MV-4-11 (cell line): ENCODE measurements at regions not wholly inside any gene's neighbourhood (a gene's known extent, or its start where the extent isn't known, plus 50 kb on each side); places are given as distances from the start of the nearest gene placed in this dataset.

Source experiments
- DNase-seq: peaks from one replicate; lab custom pipeline; 2025; lab: John Stamatoyannopoulos, UW

DNA sequence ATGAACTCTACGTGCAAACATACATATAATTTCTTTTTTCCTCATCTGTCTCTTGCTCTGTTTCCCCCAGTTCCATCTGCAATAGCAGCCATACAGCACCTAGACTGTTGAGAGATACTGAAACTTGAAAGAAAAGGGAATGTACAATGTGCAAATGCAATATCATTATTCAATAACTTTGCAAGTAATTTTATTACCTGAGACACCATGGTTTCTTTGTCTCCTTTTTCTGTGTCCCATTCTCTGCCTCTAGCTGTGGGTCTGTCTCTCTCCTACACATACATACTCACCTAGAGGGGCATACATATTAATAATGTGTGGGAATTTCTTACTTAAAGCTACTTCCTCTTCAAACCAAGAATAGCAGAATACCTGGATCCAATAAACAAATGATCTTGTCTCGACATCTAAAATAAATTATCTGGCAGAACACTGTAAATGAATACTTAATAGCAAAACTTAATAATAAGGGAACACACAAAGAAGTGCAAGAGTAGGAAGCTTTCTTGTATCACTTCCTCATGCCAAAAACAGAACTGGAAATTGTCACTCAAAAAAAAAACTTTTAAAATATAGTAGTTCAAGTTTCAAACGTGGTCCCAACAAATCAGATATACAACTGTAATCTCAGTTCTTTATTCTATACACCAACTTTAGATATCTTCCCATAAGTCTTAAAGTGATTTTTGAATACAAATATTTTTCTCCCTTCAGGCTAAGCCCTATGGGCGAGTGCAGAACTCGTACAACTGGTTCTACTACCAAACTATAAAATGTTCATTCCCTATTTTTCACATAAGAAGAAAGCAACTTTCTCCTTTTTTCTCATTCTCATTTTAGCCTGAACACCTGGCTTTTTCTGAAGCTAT is 194.6 kb downstream of the NRIP1 start:
- DNase-seq = peak; percentile 54

- no peak for DNase-seq
Observed at GRCh38 chr21:14866859-14867765, 197.7 kb downstream of the NRIP1 start.

DNA sequence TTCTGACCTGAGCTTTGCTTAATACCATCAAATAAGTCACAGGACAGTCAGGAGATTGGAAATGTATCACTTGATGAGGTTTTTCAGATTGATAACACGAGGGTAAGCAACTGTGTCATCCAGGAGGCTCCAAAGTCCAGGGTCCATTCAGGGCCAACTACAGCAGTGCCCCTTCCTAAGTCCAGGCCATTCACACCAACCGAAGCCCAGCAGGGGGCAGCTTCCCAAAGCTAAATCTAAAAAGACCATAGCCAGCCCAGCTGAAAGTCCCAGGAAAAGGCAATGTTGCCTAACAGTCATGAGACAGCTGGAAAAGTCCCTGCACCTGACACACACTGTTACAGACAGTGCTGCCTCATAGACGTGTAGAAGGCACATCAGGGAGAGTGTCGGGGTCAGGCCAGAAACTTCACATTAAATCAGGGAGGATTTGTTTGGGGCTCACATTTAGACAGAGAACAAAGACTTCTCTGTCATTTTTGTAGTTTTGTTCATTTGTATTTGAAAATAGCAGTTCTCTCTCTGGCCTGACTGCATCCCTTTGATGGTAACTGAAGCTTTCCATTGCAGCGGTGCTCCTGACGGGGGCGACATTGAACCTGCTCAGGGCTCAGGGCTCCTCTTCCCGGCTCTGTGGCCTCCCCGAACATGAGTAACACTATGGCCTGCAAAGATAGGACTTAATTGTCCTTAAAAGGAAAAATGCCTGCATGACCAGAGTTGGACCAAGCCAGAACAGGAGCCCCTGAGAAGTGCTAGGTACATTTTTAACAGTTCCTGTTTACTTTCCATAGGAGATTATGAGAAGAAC is 200.4 kb downstream of the NRIP1 start:
- peak; percentile 53 for DNase-seq

DNA sequence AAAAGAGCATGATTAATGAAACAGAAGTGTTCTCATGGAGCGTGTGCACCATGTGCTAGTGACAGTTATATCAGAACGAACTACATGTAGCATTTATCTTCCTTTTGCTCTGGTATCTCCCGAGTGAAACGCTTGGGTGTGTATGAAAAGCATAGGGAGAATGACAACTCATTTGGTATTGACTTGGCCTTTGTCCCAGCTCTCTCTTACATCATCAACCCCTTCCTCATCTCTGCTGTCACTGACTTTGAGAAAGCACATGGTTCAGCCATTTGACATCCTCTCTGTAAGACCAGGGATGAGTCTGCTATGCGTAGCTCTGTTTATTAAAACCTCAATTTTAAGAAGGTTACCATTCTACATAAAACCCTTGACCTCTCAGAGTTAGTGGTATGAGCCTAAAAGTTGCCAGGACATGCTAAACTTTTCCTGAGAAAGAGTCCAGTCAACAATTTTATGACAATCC is 201.0 kb downstream of the NRIP1 start:
- DNase-seq = peak; percentile 12

- DNase-seq = no peak
Observed at GRCh38 chr21:14862794-14863720, 201.7 kb downstream of the NRIP1 start.

DNA sequence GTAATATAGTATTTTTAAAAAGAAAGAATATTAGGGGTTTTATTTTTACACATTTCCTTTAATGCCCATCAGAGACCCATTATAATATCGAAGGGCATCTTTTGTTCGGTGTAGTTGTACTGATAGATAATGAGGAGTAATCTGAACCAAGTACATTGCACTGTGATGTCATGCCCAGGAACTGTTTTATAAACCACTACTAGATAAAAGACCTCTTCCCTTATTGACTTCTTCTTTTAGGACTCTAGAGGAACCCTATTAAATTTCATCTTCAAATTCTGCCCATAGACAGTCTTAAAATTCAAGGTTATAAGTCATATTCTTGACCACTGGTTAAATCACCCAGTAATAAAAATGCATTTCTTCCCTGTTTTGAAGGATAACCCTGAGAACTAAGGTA is 206.5 kb downstream of the NRIP1 start:
- peak; percentile 21 for DNase-seq

DNA sequence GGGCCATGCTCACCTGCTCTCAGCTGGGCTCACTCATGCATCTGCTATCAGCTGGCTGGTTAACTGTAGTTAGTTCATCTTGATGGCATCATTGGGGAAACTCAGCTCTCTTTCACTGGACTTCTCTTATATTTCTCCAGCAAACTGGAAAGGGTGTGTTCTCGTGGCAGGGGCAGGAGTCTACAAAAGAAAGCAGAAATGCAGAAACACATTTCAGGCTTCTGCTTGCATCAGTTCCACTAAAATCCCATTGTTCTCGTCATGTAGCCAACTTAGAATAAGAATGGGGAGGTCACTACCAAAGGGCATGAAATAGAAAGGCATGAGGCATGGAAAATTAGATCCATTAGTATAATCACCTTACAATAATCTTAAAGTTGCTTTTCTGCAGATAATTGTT is 207.3 kb downstream of the NRIP1 start:
- DNase-seq = no peak

DNA sequence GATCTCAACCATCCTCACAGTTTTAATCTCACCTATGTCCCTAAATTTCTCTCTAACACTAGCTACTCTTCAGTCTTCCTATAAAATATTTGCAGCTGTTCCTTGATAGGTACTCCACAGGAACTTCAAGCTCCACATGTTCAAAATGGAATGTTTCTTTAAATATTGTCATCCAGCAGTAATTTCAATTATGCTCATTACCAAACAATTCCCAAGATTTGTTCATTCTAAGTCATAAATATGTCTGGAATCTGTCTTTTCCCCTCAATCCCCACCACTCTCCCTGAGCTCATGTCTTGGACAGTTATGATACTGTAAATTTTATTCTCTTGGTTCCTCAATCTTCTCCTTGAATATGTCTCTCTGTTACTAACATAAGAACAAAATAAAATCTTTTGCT is 214.4 kb downstream of the NRIP1 start:
- DNase-seq = no peak

DNA sequence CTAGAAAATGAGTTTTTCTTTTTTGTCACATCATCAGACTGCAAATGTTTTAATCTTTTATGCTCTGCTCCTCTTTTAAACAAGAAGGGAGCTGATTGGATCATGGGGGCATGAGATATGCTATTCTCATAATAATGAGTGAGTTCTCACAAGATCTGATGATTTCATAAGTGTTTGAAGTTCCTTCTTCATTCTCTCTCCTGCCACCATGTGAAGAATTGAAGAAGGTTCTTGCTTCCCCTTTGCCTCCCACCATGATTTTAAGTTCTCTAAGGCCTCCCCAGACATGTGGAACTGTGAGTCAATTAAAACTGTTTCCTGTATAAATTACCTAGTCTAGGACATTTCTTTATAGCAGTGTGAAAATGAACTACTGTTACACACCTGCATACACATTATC is 218.2 kb downstream of the NRIP1 start:
- peak; percentile 65 for DNase-seq

DNA sequence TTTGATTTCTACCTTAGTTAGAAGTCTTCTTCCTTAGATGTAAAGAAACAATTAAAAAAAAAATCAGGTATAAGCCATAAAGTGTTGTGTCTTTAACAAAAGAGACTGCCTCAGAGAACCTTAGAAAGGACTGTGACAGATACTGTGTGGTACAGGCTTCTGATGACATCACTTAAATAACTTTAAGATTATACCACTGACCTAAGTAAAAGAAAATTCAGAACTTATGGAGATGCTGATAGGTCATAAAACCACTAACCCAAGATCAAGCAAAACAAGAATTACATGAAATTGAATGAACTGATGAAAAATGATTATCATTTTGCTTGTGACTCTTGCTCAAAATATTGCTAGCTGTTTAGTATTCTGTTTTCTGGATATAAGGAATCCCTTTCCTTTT is 220.8 kb downstream of the NRIP1 start:
- DNase-seq = no peak

DNA sequence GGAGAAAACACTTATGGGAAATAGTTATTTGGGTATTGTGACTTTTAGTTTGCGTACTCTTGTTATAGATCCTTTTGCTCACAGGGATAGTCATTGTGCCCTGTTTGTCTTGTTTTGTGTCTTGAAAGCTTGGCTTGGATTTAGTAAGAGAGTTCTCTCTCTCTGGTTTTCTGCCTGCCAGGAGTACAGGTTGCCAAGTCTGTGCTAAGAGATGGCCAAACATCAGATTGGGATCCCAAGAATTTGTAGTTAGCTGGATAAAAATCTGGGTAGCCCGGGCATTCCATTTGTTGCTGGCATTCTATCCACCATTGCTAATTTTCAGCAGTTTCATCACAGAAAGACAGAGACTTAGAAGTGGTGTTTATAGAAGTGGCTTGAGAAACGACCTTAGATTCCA is 222.2 kb downstream of the NRIP1 start:
- DNase-seq = no peak

- DNase-seq = no peak
Observed at GRCh38 chr21:14841511-14842472, 223.0 kb downstream of the NRIP1 start.

- no peak for DNase-seq
Observed at GRCh38 chr21:14838400-14838799, 226.4 kb downstream of the NRIP1 start.

DNA sequence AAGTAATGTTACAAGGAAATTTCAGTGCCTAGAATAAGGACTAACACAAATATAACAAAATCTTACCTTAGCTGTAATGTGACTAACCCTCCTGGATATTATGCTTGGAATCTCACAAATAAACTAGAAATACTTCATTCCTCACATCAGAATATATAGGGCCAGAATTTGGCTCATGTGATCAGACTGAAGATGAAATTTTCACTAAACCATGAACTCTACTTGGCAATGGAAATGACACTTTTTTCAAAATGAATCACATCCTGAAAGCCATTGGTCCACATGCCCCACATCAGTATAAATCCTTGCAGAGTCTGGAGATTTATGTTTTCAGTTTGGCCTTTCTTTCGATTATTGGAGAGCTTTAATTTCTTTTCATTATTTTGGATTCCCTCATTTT is 227.8 kb downstream of the NRIP1 start:
- DNase-seq = no peak

GRCh38 chr21:14833666-14834351 is 231.0 kb downstream of the NRIP1 start:
- DNase-seq = no peak

- DNase-seq = no peak
Observed at GRCh38 chr21:14833241-14833640, 231.6 kb downstream of the NRIP1 start.

DNA sequence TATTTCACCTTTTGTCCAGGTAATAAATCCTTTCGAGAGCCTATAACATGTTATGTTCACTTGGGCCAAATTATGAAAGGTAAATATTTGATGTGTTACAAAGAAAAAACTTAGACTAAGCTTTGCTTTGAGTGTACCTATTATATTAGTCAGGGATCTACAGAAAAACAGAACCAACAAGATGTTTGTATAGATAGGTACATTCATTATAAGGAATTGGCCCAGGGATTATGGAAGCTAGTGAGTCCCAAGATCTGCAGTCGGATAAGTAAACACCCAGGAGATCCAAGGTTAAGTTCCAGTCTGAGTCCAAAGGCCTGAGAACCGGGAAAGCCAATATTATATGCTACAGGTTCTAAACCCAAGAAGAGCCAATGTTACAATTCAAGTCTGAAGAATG is 234.5 kb downstream of the NRIP1 start:
- no peak for DNase-seq

GRCh38 chr21:14829685-14830084 is 235.1 kb downstream of the NRIP1 start:
- no peak for DNase-seq

GRCh38 chr21:14827468-14827867 is 237.3 kb downstream of the NRIP1 start:
- no peak for DNase-seq
